Activated CD4-positive, alpha-beta T cell treated with anti-CD3 and anti-CD28 coated beads, Interleukin-2, amount 10 ng/mL, durations not matched to agents 7 days and 5 days (primary cell): ENCODE measurements at regions not wholly inside any gene's neighbourhood (a gene's known extent, or its start where the extent isn't known, plus 50 kb on each side); places are given as distances from the start of the nearest gene placed in this dataset.

ENCODE experiments used
- CTCF ChIA-PET: fragments of 350-600 bp; sonication (Branson Sonifier 250); formaldehyde crosslinking; loops from one replicate; lab custom pipeline; 2021; ENCODE audit warnings: antibody characterized with exemption; lab: Charles Lee
- POLR2A ChIA-PET: fragments of 350-600 bp; sonication (Branson Sonifier 250); formaldehyde crosslinking; loops from one replicate; lab custom pipeline; 2021; ENCODE audit warnings: antibody characterized with exemption; lab: Charles Lee
- DNase-seq: peaks from one replicate; pipeline ENCODE4 v3.0.0-alpha.2; 2020
- H3K27ac Mint-ChIP-seq: one replicate; pipeline ENCODE4 v1.8.0; 2021; ENCODE audit warnings: mild to moderate bottlenecking, moderate library complexity, mixed read lengths
- H3K27me3 Mint-ChIP-seq: one replicate; pipeline ENCODE4 v1.8.0; 2021; ENCODE audit warnings: mixed read lengths
- H3K36me3 Mint-ChIP-seq: one replicate; pipeline ENCODE4 v1.8.0; 2021; ENCODE audit warnings: low read depth, mixed read lengths
- H3K4me1 Mint-ChIP-seq: one replicate; pipeline ENCODE4 v1.8.0; 2021; ENCODE audit warnings: mixed read lengths
- H3K4me3 Mint-ChIP-seq: one replicate; pipeline ENCODE4 v1.8.0; 2021; ENCODE audit warnings: mild to moderate bottlenecking, moderate library complexity, mixed read lengths
- H3K9me3 Mint-ChIP-seq: one replicate; pipeline ENCODE4 v1.8.0; 2021; ENCODE audit warnings: mixed read lengths

- Mint-ChIP-seq H3K36me3 (no peaks in the 10 kb centered on the region), H3K27ac (no peak overlapping the region), H3K9me3 (no peaks in the 10 kb centered on the region), H3K27me3 (no peaks in the 10 kb centered on the region), H3K4me3 (no peak overlapping the region), H3K4me1 (no peaks in the 10 kb centered on the region)
- ChIA-PET POLR2A (no interaction called here), CTCF (no interaction called here)
- no peak for DNase-seq
These were observed 266.4 kb downstream of the ICE1 start for GRCh38 chr5:5688925-5689310.

GRCh38 chr5:5688194-5688924, 265.9 kb downstream of the ICE1 start:
- H3K27me3 Mint-ChIP-seq, result no peaks in the 10 kb centered on the region
- DNase-seq, result no peak

GRCh38 chr5:5687113-5687512, 264.6 kb downstream of the ICE1 start:
- POLR2A ChIA-PET, result no interaction called here

More at GRCh38 chr5:5688194-5688924, 265.9 kb downstream of the ICE1 start:
- Mint-ChIP-seq H3K9me3 (no peaks in the 10 kb centered on the region), H3K27ac (no peak overlapping the region), H3K36me3 (no peaks in the 10 kb centered on the region), H3K4me3 (no peak overlapping the region), H3K4me1 (no peaks in the 10 kb centered on the region)
- CTCF ChIA-PET, result no interaction called here
- POLR2A ChIA-PET, result no interaction called here

GRCh38 chr5:5686356-5686755, 263.9 kb downstream of the ICE1 start:
- no peak overlapping the region for H3K4me3 Mint-ChIP-seq
- ChIA-PET POLR2A (no interaction called here), CTCF (no interaction called here)
- H3K27me3 Mint-ChIP-seq, result no peaks in the 10 kb centered on the region
- H3K27ac Mint-ChIP-seq, result no peak overlapping the region
- DNase-seq, result no peak
- no peaks in the 10 kb centered on the region for H3K4me1 Mint-ChIP-seq
- H3K36me3 Mint-ChIP-seq, result no peaks in the 10 kb centered on the region
- H3K9me3 Mint-ChIP-seq, result no peaks in the 10 kb centered on the region

More at GRCh38 chr5:5687113-5687512, 264.6 kb downstream of the ICE1 start:
- no peaks in the 10 kb centered on the region for H3K36me3 Mint-ChIP-seq
- DNase-seq, result no peak
- H3K27ac Mint-ChIP-seq, result no peak overlapping the region
- H3K27me3 Mint-ChIP-seq, result no peaks in the 10 kb centered on the region
- CTCF ChIA-PET, result no interaction called here
- H3K4me3 Mint-ChIP-seq, result no peak overlapping the region
- no peaks in the 10 kb centered on the region for H3K4me1 Mint-ChIP-seq
- H3K9me3 Mint-ChIP-seq, result no peaks in the 10 kb centered on the region

GRCh38 chr5:5685737-5686136, 263.3 kb downstream of the ICE1 start:
- no peak overlapping the region for H3K4me3 Mint-ChIP-seq
- ChIA-PET CTCF (no interaction called here), POLR2A (no interaction called here)
- no peaks in the 10 kb centered on the region for H3K9me3 Mint-ChIP-seq
- no peaks in the 10 kb centered on the region for H3K27me3 Mint-ChIP-seq
- no peak for DNase-seq
- no peak overlapping the region for H3K27ac Mint-ChIP-seq
- H3K36me3 Mint-ChIP-seq, result no peaks in the 10 kb centered on the region
- no peaks in the 10 kb centered on the region for H3K4me1 Mint-ChIP-seq

GRCh38 chr5:5683174-5683573, 260.7 kb downstream of the ICE1 start:
- Mint-ChIP-seq H3K4me3 (no peak overlapping the region), H3K9me3 (no peaks in the 10 kb centered on the region), H3K36me3 (no peaks in the 10 kb centered on the region), H3K27me3 (no peaks in the 10 kb centered on the region), H3K27ac (no peak overlapping the region), H3K4me1 (no peaks in the 10 kb centered on the region)
- no peak for DNase-seq
- ChIA-PET POLR2A (interaction anchor here (0.6 kb wide), 1 partner anchor 12 kb away, joined by 6 read pairs; no protein-coding TSS in a partner anchor), CTCF (no interaction called here)

- H3K9me3 Mint-ChIP-seq, result peaks cover 7% of the 10 kb centered on the region
- H3K27me3 Mint-ChIP-seq, result no peaks in the 10 kb centered on the region
- DNase-seq, result no peak
- H3K27ac Mint-ChIP-seq, result no peak overlapping the region
- POLR2A ChIA-PET, result no interaction called here
- no peak overlapping the region for H3K4me3 Mint-ChIP-seq
- H3K4me1 Mint-ChIP-seq, result no peaks in the 10 kb centered on the region
- CTCF ChIA-PET, result no interaction called here
- H3K36me3 Mint-ChIP-seq, result no peaks in the 10 kb centered on the region
These were observed 256.4 kb downstream of the ICE1 start for GRCh38 chr5:5678909-5679308.

GRCh38 chr5:5677738-5678137, 255.3 kb downstream of the ICE1 start:
- H3K27ac Mint-ChIP-seq, result no peak overlapping the region
- H3K9me3 Mint-ChIP-seq, result peaks cover 7% of the 10 kb centered on the region

GRCh38 chr5:5676218-5676617, 253.7 kb downstream of the ICE1 start:
- Mint-ChIP-seq H3K27ac (no peak overlapping the region), H3K4me3 (no peak overlapping the region), H3K27me3 (no peaks in the 10 kb centered on the region), H3K36me3 (no peaks in the 10 kb centered on the region), H3K4me1 (no peaks in the 10 kb centered on the region), H3K9me3 (peaks cover 7% of the 10 kb centered on the region)
- ChIA-PET POLR2A (no interaction called here), CTCF (no interaction called here)
- DNase-seq, result no peak

More at GRCh38 chr5:5677738-5678137, 255.3 kb downstream of the ICE1 start:
- Mint-ChIP-seq H3K36me3 (no peaks in the 10 kb centered on the region), H3K4me1 (no peaks in the 10 kb centered on the region), H3K4me3 (no peak overlapping the region), H3K27me3 (no peaks in the 10 kb centered on the region)
- CTCF ChIA-PET, result no interaction called here
- no peak for DNase-seq
- POLR2A ChIA-PET, result no interaction called here

- no peak overlapping the region for H3K27ac Mint-ChIP-seq
- POLR2A ChIA-PET, result no interaction called here
- no peak overlapping the region for H3K4me3 Mint-ChIP-seq
- no peaks in the 10 kb centered on the region for H3K4me1 Mint-ChIP-seq
- H3K9me3 Mint-ChIP-seq, result peaks cover 7% of the 10 kb centered on the region
- H3K36me3 Mint-ChIP-seq, result no peaks in the 10 kb centered on the region
- no peaks in the 10 kb centered on the region for H3K27me3 Mint-ChIP-seq
- CTCF ChIA-PET, result no interaction called here
- no peak for DNase-seq
These were observed 253.0 kb downstream of the ICE1 start for GRCh38 chr5:5675511-5675910.

- Mint-ChIP-seq H3K27ac (no peak overlapping the region), H3K36me3 (no peaks in the 10 kb centered on the region), H3K4me1 (no peaks in the 10 kb centered on the region), H3K9me3 (no peaks in the 10 kb centered on the region), H3K27me3 (peaks cover 3% of the 10 kb centered on the region), H3K4me3 (no peak overlapping the region)
- ChIA-PET POLR2A (no interaction called here), CTCF (no interaction called here)
- DNase-seq, result no peak
These were observed 249.3 kb downstream of the ICE1 start for GRCh38 chr5:5671823-5672222.

GRCh38 chr5:5667136-5667554, 244.7 kb downstream of the ICE1 start:
- H3K27ac Mint-ChIP-seq, result no peak overlapping the region
- H3K4me3 Mint-ChIP-seq, result no peak overlapping the region
- DNase-seq, result no peak
- CTCF ChIA-PET, result no interaction called here
- POLR2A ChIA-PET, result no interaction called here
- peaks cover 3% of the 10 kb centered on the region for H3K27me3 Mint-ChIP-seq
- H3K4me1 Mint-ChIP-seq, result no peaks in the 10 kb centered on the region
- no peaks in the 10 kb centered on the region for H3K36me3 Mint-ChIP-seq
- no peaks in the 10 kb centered on the region for H3K9me3 Mint-ChIP-seq

- H3K27me3 Mint-ChIP-seq, result peaks cover 3% of the 10 kb centered on the region
- no peaks in the 10 kb centered on the region for H3K36me3 Mint-ChIP-seq
These were observed 243.9 kb downstream of the ICE1 start for GRCh38 chr5:5666369-5666768.

GRCh38 chr5:5666076-5666365, 243.5 kb downstream of the ICE1 start:
- no peaks in the 10 kb centered on the region for H3K36me3 Mint-ChIP-seq
- no peak for DNase-seq
- CTCF ChIA-PET, result interaction anchor here (0.6 kb wide), 1 partner anchor 64 kb away, joined by 3 read pairs; no protein-coding TSS in a partner anchor
- H3K9me3 Mint-ChIP-seq, result no peaks in the 10 kb centered on the region
- no peak overlapping the region for H3K4me3 Mint-ChIP-seq
- no peaks in the 10 kb centered on the region for H3K4me1 Mint-ChIP-seq
- no peak overlapping the region for H3K27ac Mint-ChIP-seq
- POLR2A ChIA-PET, result no interaction called here
- H3K27me3 Mint-ChIP-seq, result peaks cover 3% of the 10 kb centered on the region

More at GRCh38 chr5:5666369-5666768, 243.9 kb downstream of the ICE1 start:
- Mint-ChIP-seq H3K4me3 (no peak overlapping the region), H3K4me1 (no peaks in the 10 kb centered on the region), H3K9me3 (no peaks in the 10 kb centered on the region), H3K27ac (no peak overlapping the region)
- CTCF ChIA-PET, result interaction anchor here (0.6 kb wide), 1 partner anchor 64 kb away, joined by 3 read pairs; no protein-coding TSS in a partner anchor
- DNase-seq, result no peak
- POLR2A ChIA-PET, result no interaction called here
